Astrocyte of the hippocampus (primary cell): ENCODE measurements at regions not wholly inside any gene's neighbourhood (a gene's known extent, or its start where the extent isn't known, plus 50 kb on each side); places are given as distances from the start of the nearest gene placed in this dataset.
A peak's percentile ranks its signal among the peaks of the same experiment; 100 is the strongest.
"Not testable (repeated sequence)": the region's sequence is repeated elsewhere in the genome, so short reads cannot be mapped to it uniquely, and the experiment has no call there.

Experiments
- DNase-seq: peaks from one replicate; pipeline ENCODE4 v3.0.0; 2011; ENCODE audit warnings: low read depth, low spot score

DNA sequence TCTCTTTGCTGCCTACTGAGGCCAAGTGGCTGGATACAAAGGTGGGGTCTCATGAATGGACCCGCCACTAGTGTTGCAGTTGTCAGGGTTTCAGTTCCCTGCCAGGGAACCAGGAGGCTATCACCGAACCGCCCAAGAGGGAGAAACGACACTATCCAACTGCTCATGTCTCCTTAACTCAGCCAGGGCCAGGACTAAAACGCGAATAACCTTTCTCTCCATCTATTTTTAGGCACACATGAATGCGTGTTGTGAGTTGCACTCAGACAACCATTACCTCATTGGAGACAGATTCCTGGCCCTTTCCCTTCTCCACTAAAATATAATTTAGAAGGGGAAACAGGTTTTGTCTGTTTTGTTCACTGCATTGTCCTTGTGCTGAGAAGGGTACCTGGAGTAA, 559.5 kb downstream of the SOCS6 start:
- DNase-seq = no peak

DNA sequence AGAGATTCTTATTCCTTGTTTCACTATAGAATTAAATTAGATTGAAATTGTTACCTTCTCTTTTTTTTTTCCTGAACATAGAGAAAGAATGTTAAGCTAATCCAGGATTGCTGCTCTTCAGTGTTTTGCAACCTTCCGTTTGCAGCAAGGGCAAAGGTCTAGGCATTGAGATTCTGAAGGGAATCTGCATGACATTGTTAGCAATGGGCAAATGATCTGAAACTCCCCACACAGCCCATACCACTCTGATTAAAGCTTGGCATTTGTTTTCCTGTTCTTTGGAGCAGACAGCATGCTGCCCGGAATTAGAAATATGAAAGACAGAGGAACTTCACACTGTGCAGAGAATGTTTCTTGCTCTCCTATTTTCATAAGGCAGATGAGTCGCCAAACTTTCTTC, 551.8 kb downstream of the SOCS6 start:
- no peak for DNase-seq

DNA sequence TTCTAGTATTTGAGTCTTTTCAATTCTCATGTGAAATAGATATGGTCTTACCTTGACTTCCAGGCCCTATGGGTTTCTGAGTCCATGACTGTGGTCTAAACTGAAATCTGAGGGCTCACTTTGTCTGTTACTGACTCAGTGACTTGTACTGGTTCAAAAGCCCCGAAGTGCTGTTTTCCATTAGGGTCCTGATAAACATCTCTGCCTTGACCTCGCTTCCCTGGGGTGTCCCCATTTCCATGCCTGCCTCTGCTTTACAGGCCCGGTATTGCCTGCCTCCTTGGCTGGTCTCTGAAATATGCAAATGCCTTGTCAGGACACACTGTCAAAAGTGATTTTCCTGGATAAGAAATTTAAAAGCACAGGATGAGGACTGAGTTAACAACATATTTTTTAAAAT, 538.8 kb downstream of the SOCS6 start:
- DNase-seq = no peak

DNA sequence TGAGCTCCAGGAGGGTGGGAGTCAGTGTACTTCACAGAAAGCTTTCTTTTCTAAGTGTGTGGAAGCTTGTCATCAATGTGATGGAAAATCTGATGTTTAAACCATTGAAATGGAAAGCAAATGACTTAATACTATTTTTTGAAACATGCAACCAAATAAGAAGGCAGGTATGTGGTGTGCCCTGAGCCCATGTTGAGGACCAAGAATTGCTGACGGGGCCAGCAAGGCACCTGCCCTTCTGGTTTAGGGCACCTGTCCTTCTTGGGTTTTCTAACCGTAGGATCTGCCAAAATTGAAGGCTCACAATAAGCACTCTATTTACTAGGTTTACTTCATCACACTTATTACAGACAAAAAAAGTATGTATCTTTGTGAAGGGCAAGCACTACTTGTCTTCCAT, 537.7 kb downstream of the SOCS6 start:
- DNase-seq = no peak

DNA sequence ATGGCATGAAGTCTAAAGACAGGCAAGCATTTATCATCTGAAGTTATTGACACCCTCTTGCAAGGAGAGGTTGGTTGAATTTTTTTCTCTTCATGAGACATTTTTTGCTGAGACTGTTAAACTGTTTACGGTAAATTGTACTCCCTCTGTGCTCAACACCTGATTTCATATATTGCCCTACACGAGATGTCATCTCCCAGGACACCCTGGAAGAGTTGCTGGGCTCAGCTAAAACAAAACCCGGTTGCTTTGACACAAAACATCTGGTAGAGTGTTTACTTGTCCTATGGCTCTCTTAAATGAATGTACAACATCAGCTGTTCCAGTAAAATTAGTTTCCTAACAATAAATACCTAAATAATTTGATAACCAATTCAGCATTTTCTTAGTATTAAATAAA, 533.8 kb downstream of the SOCS6 start:
- no peak for DNase-seq

DNA sequence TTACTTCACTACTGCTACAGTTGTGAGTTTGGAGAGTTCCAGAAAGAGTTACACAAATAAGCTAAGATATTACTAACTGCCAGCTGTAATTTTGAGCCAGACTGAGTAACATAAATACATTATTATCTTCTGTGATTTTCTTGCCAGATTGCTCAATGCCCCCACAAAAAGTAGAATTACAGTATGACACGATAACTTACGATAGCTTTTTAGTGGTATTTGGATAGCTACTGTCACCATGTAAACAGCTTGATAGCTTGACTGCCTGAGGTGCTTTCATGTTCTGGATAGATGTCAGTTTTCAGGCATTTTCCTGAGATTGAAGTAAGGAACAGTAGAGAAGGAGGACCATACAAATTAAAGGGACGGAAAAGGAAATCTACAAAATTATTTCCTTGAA, 533.3 kb downstream of the SOCS6 start:
- no peak for DNase-seq

DNA sequence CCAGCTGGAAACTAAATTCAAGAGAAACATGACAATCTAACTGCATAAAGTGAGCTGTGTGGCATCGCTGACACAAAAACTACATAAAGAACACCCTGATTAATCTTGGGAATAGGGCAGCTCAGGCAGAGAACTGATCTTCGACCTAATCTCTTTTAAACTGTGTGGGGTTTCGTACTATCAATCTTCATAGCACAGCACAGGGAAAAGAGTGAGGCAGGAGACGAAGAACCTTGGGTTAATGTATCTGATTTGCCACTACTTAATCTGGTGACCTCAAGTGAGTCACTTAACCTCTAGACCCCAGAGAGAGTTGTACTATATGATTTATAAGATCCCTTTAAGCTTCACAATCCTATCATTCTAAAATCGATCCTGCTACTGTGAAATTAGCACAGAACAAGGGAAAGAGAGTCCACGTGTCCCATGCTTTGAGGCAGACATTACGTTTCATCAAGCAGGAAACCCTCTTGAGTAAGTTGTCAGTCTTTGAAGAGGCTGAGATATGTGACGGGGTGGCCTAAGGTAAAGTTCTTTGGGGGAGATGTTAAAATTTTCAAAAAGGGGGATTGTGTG, 519.7 kb downstream of the SOCS6 start:
- DNase-seq = no peak

DNA sequence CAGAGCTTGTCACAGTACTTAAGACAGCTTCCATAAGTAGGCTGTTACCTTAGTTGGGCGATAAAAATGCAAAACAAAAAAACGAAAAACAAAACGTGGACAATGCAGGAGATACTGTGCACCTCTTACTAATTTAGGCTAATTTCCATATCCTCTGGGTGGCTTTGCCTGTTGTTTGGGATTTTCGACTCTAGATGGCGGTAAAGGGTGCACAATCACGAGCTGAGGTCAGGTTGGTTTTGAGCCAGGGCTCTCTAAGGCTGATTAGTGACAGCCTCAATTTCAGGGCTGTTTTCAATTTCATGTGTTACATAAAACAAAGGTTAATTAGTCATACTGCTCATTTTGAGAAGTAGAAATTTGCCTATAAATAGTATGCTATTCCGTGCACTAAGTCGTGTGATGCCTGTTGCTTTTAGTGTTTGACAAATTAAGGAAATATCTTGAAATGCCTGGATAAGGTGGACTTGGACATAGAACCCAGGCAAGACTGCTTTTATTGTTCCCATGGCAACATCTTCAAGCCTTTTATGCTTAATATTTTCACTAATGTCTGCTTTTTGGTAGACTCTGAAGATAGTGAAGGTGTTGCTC, 493.1 kb downstream of the SOCS6 start:
- peak; percentile 75 for DNase-seq

DNA sequence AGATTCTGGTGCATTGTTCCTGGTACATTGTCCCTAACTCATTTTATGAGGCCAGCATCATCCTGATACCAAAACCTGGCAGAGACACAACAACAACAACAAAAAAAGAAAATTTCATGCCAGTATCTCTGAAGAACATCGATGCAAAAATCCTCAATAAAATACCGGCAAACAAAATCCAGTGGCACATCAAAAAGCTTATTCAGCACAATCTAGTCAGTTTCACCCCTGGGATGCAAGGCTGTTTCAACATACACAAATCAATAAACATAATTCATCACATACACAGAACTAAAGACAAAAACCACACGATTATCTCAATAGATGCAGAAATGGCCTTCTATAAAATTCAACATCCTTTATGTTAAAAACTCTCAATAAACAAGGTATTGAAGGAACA, 477.4 kb downstream of the SOCS6 start:
- DNase-seq = not testable (repeated sequence)

DNA sequence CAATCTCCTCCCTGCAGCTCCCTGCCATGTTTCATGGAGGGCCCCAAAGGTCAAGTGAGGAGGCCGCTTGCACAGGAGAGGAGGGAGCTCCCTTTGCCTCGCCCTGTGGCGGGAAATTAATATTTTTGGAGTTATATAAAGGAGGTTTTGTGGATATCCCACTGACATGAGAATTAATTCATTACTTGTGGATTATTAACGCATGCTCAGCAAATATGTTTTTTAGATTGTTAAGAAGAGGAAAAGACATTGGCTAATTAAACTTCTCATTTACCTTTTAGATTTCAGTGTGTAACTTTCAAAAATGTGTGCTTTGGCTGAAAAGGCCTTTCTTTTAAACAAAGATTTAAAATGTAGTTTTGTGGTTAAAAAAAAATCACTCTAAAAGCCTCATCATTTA, 474.0 kb downstream of the SOCS6 start:
- no peak for DNase-seq

DNA sequence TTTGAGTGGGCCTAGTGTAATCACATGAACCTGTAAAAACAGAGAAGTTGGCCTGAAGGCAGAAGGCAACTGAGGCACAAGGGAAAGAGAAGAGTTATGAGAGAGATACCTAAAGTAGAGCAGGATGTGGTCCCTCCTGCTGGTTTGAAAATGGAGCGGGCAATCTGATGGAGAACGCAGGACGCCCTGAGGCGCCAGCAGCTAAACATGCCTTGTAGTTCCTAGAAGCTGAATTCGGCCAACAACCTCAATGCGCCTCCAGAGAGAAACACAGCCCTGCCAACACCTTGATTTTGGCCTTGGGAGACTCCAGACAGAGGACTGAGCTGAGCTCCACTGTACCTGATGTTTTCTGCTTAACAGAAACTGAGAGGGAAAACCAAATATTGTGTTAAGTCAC, 469.9 kb downstream of the SOCS6 start:
- no peak for DNase-seq

DNA sequence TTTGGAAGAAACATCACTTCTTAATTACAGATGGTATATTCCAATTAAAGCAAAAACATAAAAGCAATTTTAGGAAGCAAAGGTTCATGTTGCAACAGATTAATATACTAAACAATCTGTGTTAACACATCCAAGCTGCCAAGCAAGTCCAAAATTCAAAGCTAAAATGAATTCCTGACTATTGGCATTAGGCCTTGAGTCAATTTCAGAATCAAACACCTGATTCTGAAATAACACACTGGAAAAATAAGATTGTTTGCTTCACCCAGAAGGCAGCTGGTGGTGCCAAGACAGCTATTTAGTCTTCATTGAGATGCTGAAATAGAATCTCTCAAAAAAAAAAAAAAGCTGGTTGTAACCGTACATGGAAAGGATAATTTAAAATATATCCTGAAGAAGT, 465.6 kb downstream of the SOCS6 start:
- no peak for DNase-seq

DNA sequence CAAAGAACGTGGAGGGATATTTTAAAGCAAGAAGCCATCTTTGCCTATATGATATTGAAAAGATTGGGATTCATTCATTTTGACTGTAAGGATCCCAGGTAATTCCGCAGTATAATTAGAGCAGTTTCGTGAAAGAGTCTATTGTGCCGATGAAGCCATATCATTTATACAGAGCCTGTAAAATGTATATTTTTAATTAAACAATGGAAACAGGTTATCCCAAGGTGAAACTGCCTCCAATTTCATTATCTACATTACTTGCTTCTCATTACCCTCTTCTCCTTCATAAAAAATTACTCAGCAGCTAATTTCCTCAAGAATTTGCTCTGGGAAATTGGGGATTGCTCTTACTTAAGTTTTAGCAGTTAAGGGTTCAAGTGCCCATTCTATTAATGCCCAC, 444.1 kb downstream of the SOCS6 start:
- no peak for DNase-seq

DNA sequence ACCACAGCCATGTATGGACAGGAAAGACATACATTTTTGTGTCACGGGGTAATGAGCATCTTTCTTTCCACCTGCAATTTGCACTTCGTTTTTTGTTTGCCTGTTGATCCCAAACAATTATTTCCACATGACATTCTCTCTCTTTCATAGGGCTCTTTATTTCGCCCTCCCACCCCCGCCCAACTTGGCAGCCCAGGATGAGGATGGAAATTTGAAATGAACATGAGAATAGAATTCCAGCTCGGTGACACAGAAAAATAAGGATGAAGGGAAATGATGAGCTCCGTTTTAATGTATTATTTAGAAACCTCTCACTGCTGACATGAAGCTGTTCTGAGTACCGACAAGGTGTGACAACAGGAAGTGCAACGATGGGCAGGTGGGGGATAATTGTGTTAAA, 443.3 kb downstream of the SOCS6 start:
- DNase-seq = no peak

DNA sequence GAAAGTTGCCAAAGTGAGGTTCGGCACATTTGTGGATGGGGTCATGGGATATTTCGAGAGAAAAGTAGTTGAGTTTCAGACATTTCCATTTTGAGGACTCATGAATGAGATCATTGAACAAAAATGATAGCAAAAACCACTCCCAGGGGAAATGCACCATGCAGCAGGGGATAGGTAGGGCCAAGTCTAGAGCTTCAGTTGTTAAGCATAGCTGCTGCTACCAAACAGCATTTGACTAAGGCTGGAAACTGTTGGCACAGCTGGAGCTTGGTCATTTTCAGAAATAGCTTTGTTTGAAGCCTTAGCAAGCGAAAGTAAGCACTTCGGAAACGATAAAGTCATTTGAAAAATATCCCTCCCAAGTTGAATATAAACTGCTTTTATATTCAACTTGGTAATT, 431.8 kb downstream of the SOCS6 start:
- no peak for DNase-seq

DNA sequence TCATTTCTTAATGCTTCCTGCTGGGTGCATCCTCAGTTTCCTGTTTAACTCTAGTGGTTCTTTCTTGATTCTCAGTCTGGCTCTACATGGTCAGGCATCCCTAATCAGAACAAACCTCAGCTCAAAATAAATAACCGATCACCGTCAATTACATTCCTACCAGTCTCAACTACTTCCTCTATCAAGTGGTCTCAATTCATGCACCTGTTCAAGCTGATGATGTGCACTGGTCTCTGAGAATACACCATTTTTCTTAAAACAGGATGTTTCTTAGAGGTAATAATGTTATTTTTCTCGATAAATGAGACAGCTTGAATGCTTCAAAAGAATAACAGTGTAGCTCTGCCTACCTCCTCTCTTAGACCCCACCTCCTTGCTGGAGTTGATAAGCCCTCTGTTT, 420.9 kb downstream of the SOCS6 start:
- DNase-seq = no peak

DNA sequence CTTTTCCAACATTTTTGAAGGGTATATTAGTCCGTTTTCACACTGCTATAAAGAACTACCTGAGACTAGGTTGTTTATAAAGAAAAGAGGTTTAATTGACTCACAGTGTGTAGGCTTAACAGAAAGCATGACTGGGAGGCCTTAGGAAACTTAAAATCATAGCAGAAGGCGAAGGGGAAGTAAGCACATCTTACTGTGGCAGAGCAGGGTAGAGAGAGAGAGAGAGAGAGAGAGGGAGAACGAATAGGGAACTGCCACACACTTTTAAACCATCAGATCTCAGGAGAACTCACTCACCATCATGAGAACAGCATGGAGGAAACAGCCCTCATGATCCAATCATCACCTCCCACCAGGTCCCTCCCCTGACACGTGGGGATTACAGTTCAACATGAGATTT, 420.3 kb downstream of the SOCS6 start:
- DNase-seq = no peak

DNA sequence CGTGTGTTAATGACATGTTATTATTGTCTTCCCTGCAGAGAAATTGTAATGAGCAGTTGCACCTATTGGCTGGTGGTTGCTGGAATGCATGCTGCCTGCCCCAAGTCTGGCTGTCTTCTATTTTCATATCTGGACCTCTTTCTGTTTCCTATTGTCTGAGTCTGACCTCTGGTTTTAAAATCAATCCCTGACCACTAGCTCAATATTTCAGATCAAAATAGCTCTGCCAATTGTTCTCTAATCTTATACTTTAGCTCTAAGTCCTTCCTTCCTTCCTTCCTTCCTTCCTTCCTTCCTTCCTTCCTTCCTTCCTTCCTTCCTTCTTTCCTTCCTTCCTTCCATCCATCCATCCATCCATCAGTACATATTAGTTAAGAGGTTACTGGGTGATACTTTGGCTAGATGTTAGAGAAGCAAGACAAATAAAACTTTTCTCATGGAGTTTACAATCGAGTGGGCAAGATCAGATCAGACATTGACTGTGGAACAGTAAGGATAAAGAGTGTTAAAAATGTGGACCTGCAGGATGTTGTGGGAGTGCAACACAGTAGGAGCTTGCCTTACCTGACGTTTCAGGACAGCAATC, 417.1 kb downstream of the SOCS6 start:
- no peak for DNase-seq

DNA sequence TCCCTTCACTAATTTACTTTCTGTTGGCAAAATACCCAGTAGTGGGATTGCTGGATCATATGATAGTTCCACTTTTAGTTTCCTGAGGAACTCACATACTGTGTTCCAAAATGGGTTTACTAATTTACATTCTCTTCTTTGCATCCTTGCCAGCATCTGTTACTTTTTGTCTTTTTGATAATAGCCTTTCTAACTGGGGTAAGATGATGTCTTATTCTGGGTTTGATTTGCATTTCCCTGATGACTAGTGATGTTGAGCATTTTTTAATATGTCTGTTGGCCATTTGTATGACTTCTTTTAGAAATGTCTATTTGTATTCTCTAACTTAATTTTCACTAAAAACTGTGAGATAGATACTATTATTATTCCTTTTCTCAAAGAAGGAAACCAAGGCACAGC, 411.7 kb downstream of the SOCS6 start:
- no peak for DNase-seq

DNA sequence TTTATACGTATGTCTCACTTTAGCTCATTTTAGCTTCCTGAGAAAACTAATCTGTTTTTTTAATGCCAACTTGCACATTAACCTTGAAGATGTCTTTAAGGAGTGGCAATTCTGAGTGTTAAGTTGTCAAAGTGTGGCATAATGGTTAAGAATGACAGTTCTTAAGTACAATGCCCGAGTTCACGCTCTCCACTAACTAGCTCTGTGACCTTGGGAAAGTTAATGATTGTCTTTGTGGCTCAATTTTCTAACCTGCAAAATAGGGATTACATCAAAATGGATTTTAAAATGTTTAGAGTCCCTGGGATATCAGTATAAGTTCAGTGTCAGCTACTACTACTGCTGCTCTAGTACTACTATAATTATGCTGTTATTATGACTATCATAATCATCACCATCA, 409.7 kb downstream of the SOCS6 start:
- DNase-seq = no peak

DNA sequence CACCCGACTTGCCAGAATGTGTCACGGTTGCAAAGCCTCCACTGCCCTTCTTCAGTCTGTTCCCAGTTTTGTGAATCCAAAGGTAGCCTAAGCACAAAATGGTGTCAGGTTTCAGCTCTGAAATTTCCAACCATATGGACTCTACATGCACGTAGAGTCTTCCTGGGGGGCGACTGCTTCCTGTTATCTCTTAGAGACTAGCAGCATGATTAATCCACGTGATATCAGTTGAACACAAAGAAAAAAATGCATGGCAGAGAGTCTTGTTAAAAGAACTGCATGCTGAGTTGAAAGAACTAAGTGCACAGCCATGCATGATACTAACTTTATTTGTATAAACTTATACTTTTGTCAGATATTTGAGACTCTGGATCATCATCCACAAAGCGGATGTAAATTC, 404.4 kb downstream of the SOCS6 start:
- DNase-seq = no peak

DNA sequence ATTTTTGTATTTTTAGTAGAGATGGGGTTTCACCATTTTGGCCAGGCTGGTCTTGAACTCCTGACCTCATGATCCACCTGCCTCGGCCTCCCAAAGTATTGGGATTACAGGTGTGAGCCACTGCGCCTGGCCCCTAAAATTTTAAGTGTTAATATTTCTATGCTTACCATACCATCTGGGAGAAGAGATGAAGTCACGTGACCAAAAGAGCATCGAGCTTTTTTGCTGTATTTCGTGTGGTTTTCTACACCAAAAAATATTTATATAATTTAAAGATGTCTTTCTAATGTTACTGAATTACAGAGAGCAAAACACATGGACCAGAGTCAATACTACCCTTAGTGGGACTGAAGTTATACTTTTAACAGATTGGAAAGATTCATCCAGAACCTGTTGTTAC, 400.9 kb downstream of the SOCS6 start:
- not testable (repeated sequence) for DNase-seq

DNA sequence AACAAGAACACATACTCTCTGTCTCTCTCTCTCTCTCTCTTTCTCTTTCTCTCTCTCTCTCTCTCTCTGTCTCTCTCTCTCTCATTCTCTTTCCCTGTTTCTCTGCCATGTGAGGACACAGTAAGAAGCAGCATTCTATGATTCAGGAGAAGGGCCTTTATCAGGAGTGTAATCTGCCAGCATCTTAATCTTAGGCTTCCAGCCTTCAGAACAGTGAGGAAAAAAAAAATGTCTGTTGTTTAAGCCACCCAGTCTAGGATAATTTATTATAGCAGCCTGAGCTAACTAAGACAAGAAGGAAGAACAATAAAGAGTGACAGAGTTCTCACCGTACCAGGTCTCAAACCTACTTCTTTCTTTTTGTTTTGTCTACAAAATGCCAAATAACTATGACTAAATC, 399.4 kb downstream of the SOCS6 start:
- DNase-seq = no peak

DNA sequence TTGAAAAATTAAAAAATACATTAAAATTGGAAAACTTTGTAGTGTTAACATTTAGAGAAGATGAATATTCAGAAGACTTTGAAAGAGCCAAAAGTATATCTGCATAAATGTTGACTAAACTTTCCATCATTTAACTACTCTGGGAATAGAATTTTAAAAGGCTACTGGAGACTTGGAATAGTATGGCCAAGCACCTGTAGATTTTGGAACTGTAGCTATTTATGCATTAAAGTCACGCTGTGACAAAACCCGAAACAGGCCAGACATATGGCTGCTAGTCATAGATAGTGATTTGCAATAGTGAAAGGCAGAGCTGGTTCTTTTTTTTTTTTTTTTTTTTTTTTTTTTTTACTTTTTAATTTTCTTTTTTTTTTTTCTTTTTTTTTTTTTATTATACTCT, 396.0 kb downstream of the SOCS6 start:
- DNase-seq = no peak
